GM12872 (cell line): ENCODE measurements at regions not wholly inside any gene's neighbourhood (a gene's known extent, or its start where the extent isn't known, plus 50 kb on each side); places are given as distances from the start of the nearest gene placed in this dataset.

Experiments used
- TF ChIP-seq, protein P1 (sequence below): IDR thresholded peaks from 3 replicates; pipeline ENCODE4 v1.5.1; 2011; ENCODE audit warnings: low read depth, mild to moderate bottlenecking, low read length, moderate library complexity; ENCODE audit not compliant: insufficient read depth

DNA sequence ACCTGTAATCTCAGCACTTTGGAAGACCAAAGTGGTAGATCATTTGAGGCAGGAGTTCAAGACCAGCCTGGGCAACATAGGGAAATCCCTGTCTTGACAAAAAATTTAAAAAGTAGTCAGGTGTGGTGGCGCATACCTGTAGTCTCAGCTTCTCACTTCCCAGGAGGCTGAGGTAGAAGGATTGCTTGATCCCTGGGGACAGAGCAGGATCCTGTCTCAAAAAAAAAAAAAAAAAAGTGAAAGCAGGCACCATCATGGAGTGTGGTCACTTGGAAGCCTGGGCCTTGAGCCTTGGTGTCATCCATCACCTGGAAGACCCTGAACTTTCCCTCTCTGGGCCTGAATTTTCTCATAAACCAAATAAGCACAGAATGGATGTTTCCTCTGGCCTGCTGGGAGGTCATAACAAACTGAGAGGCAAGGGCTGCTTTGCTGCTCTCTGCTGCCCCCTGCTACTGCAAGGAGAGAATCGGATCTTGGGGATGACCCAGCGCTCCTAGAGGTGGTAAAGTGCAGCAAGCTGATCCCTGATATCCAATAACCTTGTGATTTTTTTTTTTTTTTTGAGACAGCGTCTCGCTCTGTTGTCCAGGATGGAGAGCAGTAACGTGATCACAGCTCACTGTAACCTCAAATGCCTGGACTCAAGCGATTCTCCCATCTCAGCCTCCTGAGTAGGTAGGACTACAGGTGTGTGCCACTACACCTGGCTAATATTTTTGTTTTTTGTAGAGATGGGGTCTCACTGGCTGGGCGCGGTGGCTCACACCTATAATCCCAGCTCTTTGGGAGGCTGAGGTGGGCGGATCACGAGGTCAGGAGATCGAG is 75.9 kb upstream of the RNU2-1 start:
- TF ChIP-seq, protein P1, sequence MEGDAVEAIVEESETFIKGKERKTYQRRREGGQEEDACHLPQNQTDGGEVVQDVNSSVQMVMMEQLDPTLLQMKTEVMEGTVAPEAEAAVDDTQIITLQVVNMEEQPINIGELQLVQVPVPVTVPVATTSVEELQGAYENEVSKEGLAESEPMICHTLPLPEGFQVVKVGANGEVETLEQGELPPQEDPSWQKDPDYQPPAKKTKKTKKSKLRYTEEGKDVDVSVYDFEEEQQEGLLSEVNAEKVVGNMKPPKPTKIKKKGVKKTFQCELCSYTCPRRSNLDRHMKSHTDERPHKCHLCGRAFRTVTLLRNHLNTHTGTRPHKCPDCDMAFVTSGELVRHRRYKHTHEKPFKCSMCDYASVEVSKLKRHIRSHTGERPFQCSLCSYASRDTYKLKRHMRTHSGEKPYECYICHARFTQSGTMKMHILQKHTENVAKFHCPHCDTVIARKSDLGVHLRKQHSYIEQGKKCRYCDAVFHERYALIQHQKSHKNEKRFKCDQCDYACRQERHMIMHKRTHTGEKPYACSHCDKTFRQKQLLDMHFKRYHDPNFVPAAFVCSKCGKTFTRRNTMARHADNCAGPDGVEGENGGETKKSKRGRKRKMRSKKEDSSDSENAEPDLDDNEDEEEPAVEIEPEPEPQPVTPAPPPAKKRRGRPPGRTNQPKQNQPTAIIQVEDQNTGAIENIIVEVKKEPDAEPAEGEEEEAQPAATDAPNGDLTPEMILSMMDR = no peak

DNA sequence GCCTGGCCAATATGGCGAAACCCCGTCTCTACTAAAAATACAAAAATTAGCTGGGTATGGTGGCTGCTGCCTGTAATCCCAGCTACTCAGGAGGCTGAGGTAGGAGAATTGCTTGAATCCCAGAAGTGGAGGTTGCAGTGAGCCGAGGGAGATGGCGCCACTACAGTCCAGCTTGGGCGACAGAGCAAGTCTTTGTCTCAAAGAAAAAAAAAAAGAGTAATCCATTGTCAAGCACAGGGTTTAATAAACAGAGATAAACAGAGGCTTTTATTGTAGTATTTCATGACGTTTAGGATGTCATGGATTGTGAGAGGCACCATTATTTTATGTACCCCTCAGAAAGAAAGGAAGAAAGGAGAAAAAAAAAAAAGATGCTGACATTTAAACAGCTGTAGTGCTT is 75.2 kb upstream of the RNU2-1 start:
- TF ChIP-seq, protein P1 = no peak
